Bronchial epithelial cell (primary cell): ENCODE measurements at regions not wholly inside any gene's neighbourhood (a gene's known extent, or its start where the extent isn't known, plus 50 kb on each side); places are given as distances from the start of the nearest gene placed in this dataset.
"Not testable (repeated sequence)": the region's sequence is repeated elsewhere in the genome, so short reads cannot be mapped to it uniquely, and the experiment has no call there.

Experiments used
- DNase-seq: peaks from one replicate; pipeline ENCODE4 v3.0.0-alpha.2; 2010; ENCODE audit warnings: low read depth
- FAIRE-seq: peaks from 2 replicates; lab custom pipeline; 2011; peaks lifted over from hg19 to GRCh38; lab: Jason Lieb, UNC
- H3K27me3 ChIP-seq: 2 replicates; pipeline ENCODE4 v1.5.1; 2011; ENCODE audit warnings: low read length; ENCODE audit not compliant: control insufficient read depth, insufficient read depth
- H3K36me3 ChIP-seq: 2 replicates; pipeline ENCODE4 v1.5.1; 2011; ENCODE audit warnings: low read length; ENCODE audit not compliant: control insufficient read depth, insufficient read depth
- H3K4me3 ChIP-seq: 2 replicates; pipeline ENCODE4 v1.5.1; 2011; ENCODE audit warnings: mild to moderate bottlenecking, low read depth, low read length, control low read depth
- CTCF ChIP-seq: IDR thresholded peaks from 2 replicates; pipeline ENCODE4 v1.5.1; 2011; ENCODE audit warnings: mild to moderate bottlenecking, moderate library complexity, low read length, control low read depth, inconsistent platforms; ENCODE audit not compliant: insufficient read depth, severe bottlenecking

GRCh38 chr6:12536416-12536815 is 180.2 kb upstream of the PHACTR1 start:
- no peak for FAIRE-seq
- Histone ChIP-seq H3K36me3 (no peaks in the 10 kb centered on the region), H3K27me3 (peaks cover 2% of the 10 kb centered on the region), H3K4me3 (no peak overlapping the region)
- TF ChIP-seq CTCF: no peak
- no peak for DNase-seq

- no peak for TF ChIP-seq CTCF
- no peak overlapping the region for H3K4me3 ChIP-seq
- no peaks in the 10 kb centered on the region for H3K36me3 ChIP-seq
- peaks cover 2% of the 10 kb centered on the region for H3K27me3 ChIP-seq
- DNase-seq: no peak
- FAIRE-seq: no peak
Measured at GRCh38 chr6:12537389-12537788, 179.2 kb upstream of the PHACTR1 start.

GRCh38 chr6:12538881-12539357 is 177.6 kb upstream of the PHACTR1 start:
- Histone ChIP-seq H3K27me3 (peaks cover 2% of the 10 kb centered on the region), H3K36me3 (no peaks in the 10 kb centered on the region), H3K4me3 (no peak overlapping the region)
- FAIRE-seq (peak; percentile 28), DNase-seq (no peak)
- no peak for TF ChIP-seq CTCF

- not testable (repeated sequence) for H3K4me3 ChIP-seq, H3K36me3 ChIP-seq, DNase-seq, FAIRE-seq, H3K27me3 ChIP-seq
Measured at GRCh38 chr6:12542319-12543115, 174.1 kb upstream of the PHACTR1 start.

GRCh38 chr6:12543953-12544352 is 172.6 kb upstream of the PHACTR1 start:
- DNase-seq (no peak), FAIRE-seq (no peak)
- H3K27me3 ChIP-seq: no peaks in the 10 kb centered on the region
- no peak for TF ChIP-seq CTCF
- no peaks in the 10 kb centered on the region for H3K36me3 ChIP-seq
- H3K4me3 ChIP-seq: no peak overlapping the region

- DNase-seq (no peak), FAIRE-seq (no peak)
- TF ChIP-seq CTCF: no peak
Measured at GRCh38 chr6:12544821-12545565, 171.6 kb upstream of the PHACTR1 start.

More at GRCh38 chr6:12544821-12545565, 171.6 kb upstream of the PHACTR1 start:
- H3K27me3 ChIP-seq: no peaks in the 10 kb centered on the region
- H3K4me3 ChIP-seq: no peak overlapping the region
- H3K36me3 ChIP-seq: no peaks in the 10 kb centered on the region
